ENCODE measurements at regions not wholly inside any gene's neighbourhood (a gene's known extent, or its start where the extent isn't known, plus 50 kb on each side); places are given as distances from the start of the nearest gene placed in this dataset.
A peak's percentile ranks its signal among the peaks of the same experiment; 100 is the strongest.
"Not testable (repeated sequence)": the region's sequence is repeated elsewhere in the genome, so short reads cannot be mapped to it uniquely, and the experiment has no call there.

- DNase-seq = peak; percentile 81
Observed at GRCh38 chr5:1633605-1634336, 110.0 kb upstream of the LPCAT1 start.

GRCh38 chr5:1631004-1631403 lies 107.2 kb upstream of the LPCAT1 start:
- DNase-seq = not testable (repeated sequence)

GRCh38 chr5:1626397-1626796 lies 102.6 kb upstream of the LPCAT1 start:
- DNase-seq = not testable (repeated sequence)

- DNase-seq = not testable (repeated sequence)
Observed at GRCh38 chr5:1619531-1619930, 95.8 kb upstream of the LPCAT1 start.

- DNase-seq = not testable (repeated sequence)
Observed at GRCh38 chr5:1618296-1618865, 94.6 kb upstream of the LPCAT1 start.

- DNase-seq = not testable (repeated sequence)
Observed at GRCh38 chr5:1617236-1617755, 93.5 kb upstream of the LPCAT1 start.

GRCh38 chr5:1613515-1613914 lies 89.8 kb upstream of the LPCAT1 start:
- DNase-seq = not testable (repeated sequence)

GRCh38 chr5:1610526-1610925 lies 86.8 kb upstream of the LPCAT1 start:
- not testable (repeated sequence) for DNase-seq

- not testable (repeated sequence) for DNase-seq
Observed at GRCh38 chr5:1609111-1609510, 85.4 kb upstream of the LPCAT1 start.

GRCh38 chr5:1608336-1608735 lies 84.6 kb upstream of the LPCAT1 start:
- not testable (repeated sequence) for DNase-seq

- DNase-seq = not testable (repeated sequence)
Observed at GRCh38 chr5:1606951-1607350, 83.2 kb upstream of the LPCAT1 start.

GRCh38 chr5:1603916-1604315 lies 80.2 kb upstream of the LPCAT1 start:
- DNase-seq = not testable (repeated sequence)

GRCh38 chr5:1601565-1601964 lies 77.8 kb upstream of the LPCAT1 start:
- DNase-seq = not testable (repeated sequence)

GRCh38 chr5:1598950-1599737 lies 75.4 kb upstream of the LPCAT1 start:
- peak; percentile 32 for DNase-seq

- not testable (repeated sequence) for DNase-seq
Observed at GRCh38 chr5:1597093-1597473, 73.3 kb upstream of the LPCAT1 start.

GRCh38 chr5:1596462-1597092 lies 72.8 kb upstream of the LPCAT1 start:
- DNase-seq = not testable (repeated sequence)

GRCh38 chr5:1594357-1595106 lies 70.8 kb upstream of the LPCAT1 start:
- DNase-seq = peak; percentile 67

- no peak for DNase-seq
Observed at GRCh38 chr5:1593903-1594356, 70.2 kb upstream of the LPCAT1 start.

GRCh38 chr5:1588071-1588694 lies 64.4 kb upstream of the LPCAT1 start:
- DNase-seq = not testable (repeated sequence)

GRCh38 chr5:1583081-1583875 lies 59.5 kb upstream of the LPCAT1 start:
- DNase-seq = not testable (repeated sequence)

GRCh38 chr5:1579389-1579788 lies 55.6 kb upstream of the LPCAT1 start:
- not testable (repeated sequence) for DNase-seq
